T47D (cell line): ENCODE measurements at regions not wholly inside any gene's neighbourhood (a gene's known extent, or its start where the extent isn't known, plus 50 kb on each side); places are given as distances from the start of the nearest gene placed in this dataset.
"Not testable (repeated sequence)": the region's sequence is repeated elsewhere in the genome, so short reads cannot be mapped to it uniquely, and the experiment has no call there.

ENCODE experiments used
- DNase-seq, 2 experiments: peaks; one replicate each; pipeline versions ENCODE4 v3.0.0 to v3.0.0-alpha.2; 2011 to 2012; ENCODE audit warnings: low read depth in 1 of 2, low spot score in 1 of 2
- JUND ChIP-seq: IDR thresholded peaks from 2 replicates; pipeline ENCODE4 v1.6.1; 2012; ENCODE audit warnings: low read depth
- in situ Hi-C: cut with HindIII; loops from 2 replicates; pipeline ENCODE4 v1.10.0; 2016; ENCODE audit warnings: low sequenced_read_pairs, low pct_unique_long_range_greater_than_20kb

- in situ Hi-C loops, result no loop called here
- no peak for TF ChIP-seq JUND
- no peak for DNase-seq
These were observed 158.6 kb upstream of the GLRA1 start for GRCh38 chr5:152083231-152083630.

GRCh38 chr5:152072091-152072490, 147.4 kb upstream of the GLRA1 start:
- in situ Hi-C loops, result no loop called here
- DNase-seq, result peak in 1 of 2 experiments; percentile 10
- no peak for TF ChIP-seq JUND

GRCh38 chr5:152070591-152070990, 145.9 kb upstream of the GLRA1 start:
- in situ Hi-C loops, result no loop called here
- no peak for DNase-seq
- TF ChIP-seq JUND, result no peak

GRCh38 chr5:152066784-152067183, 142.1 kb upstream of the GLRA1 start:
- in situ Hi-C loops, result no loop called here
- TF ChIP-seq JUND, result no peak
- DNase-seq, result no peak

GRCh38 chr5:152063004-152063403, 138.4 kb upstream of the GLRA1 start:
- no peak for TF ChIP-seq JUND
- DNase-seq, result no peak

GRCh38 chr5:152061095-152061494, 136.4 kb upstream of the GLRA1 start:
- TF ChIP-seq JUND, result no peak
- in situ Hi-C loops, result no loop called here
- no peak for DNase-seq

More at GRCh38 chr5:152063004-152063403, 138.4 kb upstream of the GLRA1 start:
- in situ Hi-C loops, result no loop called here

- TF ChIP-seq JUND, result no peak
- no peak for DNase-seq
- in situ Hi-C loops, result no loop called here
These were observed 133.6 kb upstream of the GLRA1 start for GRCh38 chr5:152058267-152058666.

- no peak for DNase-seq
- no peak for TF ChIP-seq JUND
- in situ Hi-C loops, result no loop called here
These were observed 132.3 kb upstream of the GLRA1 start for GRCh38 chr5:152056931-152057330.

- in situ Hi-C loops, result no loop called here
- TF ChIP-seq JUND, result no peak
- DNase-seq, result no peak
These were observed 127.8 kb upstream of the GLRA1 start for GRCh38 chr5:152052470-152052869.

GRCh38 chr5:152051499-152052454, 127.1 kb upstream of the GLRA1 start:
- no peak for DNase-seq
- TF ChIP-seq JUND, result no peak
- in situ Hi-C loops, result no loop called here

- in situ Hi-C loops, result no loop called here
- no peak for TF ChIP-seq JUND
These were observed 121.7 kb upstream of the GLRA1 start for GRCh38 chr5:152046361-152046760.

GRCh38 chr5:152038856-152039255, 114.2 kb upstream of the GLRA1 start:
- in situ Hi-C loops, DNase-seq: not testable (repeated sequence)

More at GRCh38 chr5:152046361-152046760, 121.7 kb upstream of the GLRA1 start:
- DNase-seq, result no peak

GRCh38 chr5:152026328-152027024, 101.8 kb upstream of the GLRA1 start:
- in situ Hi-C loops, DNase-seq: not testable (repeated sequence)
